ENCODE measurements at regions not wholly inside any gene's neighbourhood (a gene's known extent, or its start where the extent isn't known, plus 50 kb on each side); places are given as distances from the start of the nearest gene placed in this dataset.

DNA sequence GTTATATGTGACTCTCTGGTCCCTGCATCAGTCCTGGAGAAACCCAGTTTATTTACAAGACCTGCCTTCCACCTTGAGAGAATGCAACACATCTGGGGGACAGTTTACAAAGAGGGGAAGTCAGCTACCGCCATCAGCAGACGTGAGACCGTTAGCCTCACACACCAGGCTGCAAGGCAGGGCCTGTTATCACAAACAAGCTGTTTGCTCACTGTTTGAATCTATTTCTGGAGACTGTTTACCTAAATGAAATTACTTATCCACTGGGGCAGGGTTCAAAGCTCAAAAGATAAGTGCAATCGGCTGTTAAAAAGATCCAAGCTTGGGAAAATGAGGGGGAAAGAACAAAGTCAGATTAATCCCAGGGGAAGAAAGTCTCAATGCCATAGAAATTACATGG lies 134.4 kb downstream of the ZNF281 start (continued):
- TF ChIP-seq, protein P1, sequence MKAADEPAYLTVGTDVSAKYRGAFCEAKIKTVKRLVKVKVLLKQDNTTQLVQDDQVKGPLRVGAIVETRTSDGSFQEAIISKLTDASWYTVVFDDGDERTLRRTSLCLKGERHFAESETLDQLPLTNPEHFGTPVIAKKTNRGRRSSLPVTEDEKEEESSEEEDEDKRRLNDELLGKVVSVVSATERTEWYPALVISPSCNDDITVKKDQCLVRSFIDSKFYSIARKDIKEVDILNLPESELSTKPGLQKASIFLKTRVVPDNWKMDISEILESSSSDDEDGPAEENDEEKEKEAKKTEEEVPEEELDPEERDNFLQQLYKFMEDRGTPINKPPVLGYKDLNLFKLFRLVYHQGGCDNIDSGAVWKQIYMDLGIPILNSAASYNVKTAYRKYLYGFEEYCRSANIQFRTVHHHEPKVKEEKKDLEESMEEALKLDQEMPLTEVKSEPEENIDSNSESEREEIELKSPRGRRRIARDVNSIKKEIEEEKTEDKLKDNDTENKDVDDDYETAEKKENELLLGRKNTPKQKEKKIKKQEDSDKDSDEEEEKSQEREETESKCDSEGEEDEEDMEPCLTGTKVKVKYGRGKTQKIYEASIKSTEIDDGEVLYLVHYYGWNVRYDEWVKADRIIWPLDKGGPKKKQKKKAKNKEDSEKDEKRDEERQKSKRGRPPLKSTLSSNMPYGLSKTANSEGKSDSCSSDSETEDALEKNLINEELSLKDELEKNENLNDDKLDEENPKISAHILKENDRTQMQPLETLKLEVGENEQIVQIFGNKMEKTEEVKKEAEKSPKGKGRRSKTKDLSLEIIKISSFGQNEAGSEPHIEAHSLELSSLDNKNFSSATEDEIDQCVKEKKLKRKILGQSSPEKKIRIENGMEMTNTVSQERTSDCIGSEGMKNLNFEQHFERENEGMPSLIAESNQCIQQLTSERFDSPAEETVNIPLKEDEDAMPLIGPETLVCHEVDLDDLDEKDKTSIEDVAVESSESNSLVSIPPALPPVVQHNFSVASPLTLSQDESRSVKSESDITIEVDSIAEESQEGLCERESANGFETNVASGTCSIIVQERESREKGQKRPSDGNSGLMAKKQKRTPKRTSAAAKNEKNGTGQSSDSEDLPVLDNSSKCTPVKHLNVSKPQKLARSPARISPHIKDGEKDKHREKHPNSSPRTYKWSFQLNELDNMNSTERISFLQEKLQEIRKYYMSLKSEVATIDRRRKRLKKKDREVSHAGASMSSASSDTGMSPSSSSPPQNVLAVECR (CRISPR knock-in tag; IDR thresholded peaks at IDR 0.05; ENCODE audit: borderline replicate concordance): no peak
- TF ChIP-seq STAG1 (CRISPR knock-in tag; IDR thresholded peaks at IDR 0.05) (no peak), ZNF75D (CRISPR knock-in tag; IDR thresholded peaks at IDR 0.05; ENCODE audit: borderline replicate concordance) (no peak), HNF4A (CRISPR knock-in tag; IDR thresholded peaks at IDR 0.05) (peak; percentile 88), ZNF768 (CRISPR knock-in tag; IDR thresholded peaks at IDR 0.05) (no peak), CREB1 (IDR thresholded peaks at IDR 0.05) (no peak), CREB1 (CRISPR knock-in tag; IDR thresholded peaks at IDR 0.05) (no peak), ZNF441 (CRISPR knock-in tag; IDR thresholded peaks at IDR 0.05; ENCODE audit: borderline replicate concordance) (no peak), NFE2 (CRISPR knock-in tag; IDR thresholded peaks at IDR 0.05) (no peak), TSC22D2 (CRISPR knock-in tag; IDR thresholded peaks at IDR 0.05; ENCODE audit: borderline replicate concordance) (no peak)
- TF ChIP-seq, protein P2, sequence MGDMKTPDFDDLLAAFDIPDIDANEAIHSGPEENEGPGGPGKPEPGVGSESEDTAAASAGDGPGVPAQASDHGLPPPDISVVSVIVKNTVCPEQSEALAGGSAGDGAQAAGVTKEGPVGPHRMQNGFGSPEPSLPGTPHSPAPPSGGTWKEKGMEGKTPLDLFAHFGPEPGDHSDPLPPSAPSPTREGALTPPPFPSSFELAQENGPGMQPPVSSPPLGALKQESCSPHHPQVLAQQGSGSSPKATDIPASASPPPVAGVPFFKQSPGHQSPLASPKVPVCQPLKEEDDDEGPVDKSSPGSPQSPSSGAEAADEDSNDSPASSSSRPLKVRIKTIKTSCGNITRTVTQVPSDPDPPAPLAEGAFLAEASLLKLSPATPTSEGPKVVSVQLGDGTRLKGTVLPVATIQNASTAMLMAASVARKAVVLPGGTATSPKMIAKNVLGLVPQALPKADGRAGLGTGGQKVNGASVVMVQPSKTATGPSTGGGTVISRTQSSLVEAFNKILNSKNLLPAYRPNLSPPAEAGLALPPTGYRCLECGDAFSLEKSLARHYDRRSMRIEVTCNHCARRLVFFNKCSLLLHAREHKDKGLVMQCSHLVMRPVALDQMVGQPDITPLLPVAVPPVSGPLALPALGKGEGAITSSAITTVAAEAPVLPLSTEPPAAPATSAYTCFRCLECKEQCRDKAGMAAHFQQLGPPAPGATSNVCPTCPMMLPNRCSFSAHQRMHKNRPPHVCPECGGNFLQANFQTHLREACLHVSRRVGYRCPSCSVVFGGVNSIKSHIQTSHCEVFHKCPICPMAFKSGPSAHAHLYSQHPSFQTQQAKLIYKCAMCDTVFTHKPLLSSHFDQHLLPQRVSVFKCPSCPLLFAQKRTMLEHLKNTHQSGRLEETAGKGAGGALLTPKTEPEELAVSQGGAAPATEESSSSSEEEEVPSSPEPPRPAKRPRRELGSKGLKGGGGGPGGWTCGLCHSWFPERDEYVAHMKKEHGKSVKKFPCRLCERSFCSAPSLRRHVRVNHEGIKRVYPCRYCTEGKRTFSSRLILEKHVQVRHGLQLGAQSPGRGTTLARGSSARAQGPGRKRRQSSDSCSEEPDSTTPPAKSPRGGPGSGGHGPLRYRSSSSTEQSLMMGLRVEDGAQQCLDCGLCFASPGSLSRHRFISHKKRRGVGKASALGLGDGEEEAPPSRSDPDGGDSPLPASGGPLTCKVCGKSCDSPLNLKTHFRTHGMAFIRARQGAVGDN (CRISPR knock-in tag; IDR thresholded peaks at IDR 0.05): no peak
- TF ChIP-seq, protein P3, sequence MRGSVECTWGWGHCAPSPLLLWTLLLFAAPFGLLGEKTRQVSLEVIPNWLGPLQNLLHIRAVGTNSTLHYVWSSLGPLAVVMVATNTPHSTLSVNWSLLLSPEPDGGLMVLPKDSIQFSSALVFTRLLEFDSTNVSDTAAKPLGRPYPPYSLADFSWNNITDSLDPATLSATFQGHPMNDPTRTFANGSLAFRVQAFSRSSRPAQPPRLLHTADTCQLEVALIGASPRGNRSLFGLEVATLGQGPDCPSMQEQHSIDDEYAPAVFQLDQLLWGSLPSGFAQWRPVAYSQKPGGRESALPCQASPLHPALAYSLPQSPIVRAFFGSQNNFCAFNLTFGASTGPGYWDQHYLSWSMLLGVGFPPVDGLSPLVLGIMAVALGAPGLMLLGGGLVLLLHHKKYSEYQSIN (CRISPR knock-in tag; IDR thresholded peaks at IDR 0.05; ENCODE audit: borderline replicate concordance): no peak
- TF ChIP-seq, protein P4, sequence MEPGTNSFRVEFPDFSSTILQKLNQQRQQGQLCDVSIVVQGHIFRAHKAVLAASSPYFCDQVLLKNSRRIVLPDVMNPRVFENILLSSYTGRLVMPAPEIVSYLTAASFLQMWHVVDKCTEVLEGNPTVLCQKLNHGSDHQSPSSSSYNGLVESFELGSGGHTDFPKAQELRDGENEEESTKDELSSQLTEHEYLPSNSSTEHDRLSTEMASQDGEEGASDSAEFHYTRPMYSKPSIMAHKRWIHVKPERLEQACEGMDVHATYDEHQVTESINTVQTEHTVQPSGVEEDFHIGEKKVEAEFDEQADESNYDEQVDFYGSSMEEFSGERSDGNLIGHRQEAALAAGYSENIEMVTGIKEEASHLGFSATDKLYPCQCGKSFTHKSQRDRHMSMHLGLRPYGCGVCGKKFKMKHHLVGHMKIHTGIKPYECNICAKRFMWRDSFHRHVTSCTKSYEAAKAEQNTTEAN (CRISPR knock-in tag; conservative IDR thresholded peaks at IDR 0.05): no peak
- TF ChIP-seq, protein P5, sequence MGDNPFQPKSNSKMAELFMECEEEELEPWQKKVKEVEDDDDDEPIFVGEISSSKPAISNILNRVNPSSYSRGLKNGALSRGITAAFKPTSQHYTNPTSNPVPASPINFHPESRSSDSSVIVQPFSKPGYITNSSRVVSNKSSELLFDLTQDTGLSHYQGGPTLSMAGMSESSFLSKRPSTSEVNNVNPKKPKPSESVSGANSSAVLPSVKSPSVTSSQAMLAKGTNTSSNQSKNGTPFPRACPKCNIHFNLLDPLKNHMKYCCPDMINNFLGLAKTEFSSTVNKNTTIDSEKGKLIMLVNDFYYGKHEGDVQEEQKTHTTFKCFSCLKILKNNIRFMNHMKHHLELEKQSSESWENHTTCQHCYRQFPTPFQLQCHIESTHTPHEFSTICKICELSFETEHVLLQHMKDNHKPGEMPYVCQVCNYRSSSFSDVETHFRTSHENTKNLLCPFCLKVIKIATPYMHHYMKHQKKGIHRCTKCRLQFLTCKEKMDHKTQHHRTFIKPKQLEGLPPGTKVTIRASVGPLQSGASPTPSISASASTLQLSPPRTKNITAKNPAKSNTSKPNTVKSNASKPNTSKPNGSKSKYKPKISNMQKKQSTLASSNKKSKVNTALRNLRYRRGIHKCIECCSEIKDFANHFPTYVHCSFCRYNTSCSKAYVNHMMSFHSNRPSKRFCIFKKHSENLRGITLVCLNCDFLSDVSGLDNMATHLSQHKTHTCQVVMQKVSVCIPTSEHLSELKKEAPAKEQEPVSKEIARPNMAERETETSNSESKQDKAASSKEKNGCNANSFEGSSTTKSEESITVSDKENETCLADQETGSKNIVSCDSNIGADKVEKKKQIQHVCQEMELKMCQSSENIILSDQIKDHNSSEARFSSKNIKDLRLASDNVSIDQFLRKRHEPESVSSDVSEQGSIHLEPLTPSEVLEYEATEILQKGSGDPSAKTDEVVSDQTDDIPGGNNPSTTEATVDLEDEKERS (CRISPR knock-in tag; IDR thresholded peaks at IDR 0.05): no peak
- TF ChIP-seq, protein P6, sequence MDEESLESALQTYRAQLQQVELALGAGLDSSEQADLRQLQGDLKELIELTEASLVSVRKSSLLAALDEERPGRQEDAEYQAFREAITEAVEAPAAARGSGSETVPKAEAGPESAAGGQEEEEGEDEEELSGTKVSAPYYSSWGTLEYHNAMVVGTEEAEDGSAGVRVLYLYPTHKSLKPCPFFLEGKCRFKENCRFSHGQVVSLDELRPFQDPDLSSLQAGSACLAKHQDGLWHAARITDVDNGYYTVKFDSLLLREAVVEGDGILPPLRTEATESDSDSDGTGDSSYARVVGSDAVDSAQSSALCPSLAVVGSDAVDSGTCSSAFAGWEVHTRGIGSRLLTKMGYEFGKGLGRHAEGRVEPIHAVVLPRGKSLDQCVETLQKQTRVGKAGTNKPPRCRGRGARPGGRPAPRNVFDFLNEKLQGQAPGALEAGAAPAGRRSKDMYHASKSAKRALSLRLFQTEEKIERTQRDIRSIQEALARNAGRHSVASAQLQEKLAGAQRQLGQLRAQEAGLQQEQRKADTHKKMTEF (CRISPR knock-in tag; IDR thresholded peaks at IDR 0.05): peak; percentile 49; the same call in 1 of the 2 replicates

All from HepG2 (cell line).